NB4 (cell line): ENCODE measurements at regions not wholly inside any gene's neighbourhood (a gene's known extent, or its start where the extent isn't known, plus 50 kb on each side); places are given as distances from the start of the nearest gene placed in this dataset.

ENCODE experiments used
- MAX ChIP-seq: IDR thresholded peaks from 2 replicates; pipeline ENCODE4 v1.6.1; 2011; ENCODE audit warnings: low read depth, low read length
- POLR2A ChIP-seq: IDR thresholded peaks from 2 replicates; pipeline ENCODE4 v1.6.1; 2011; ENCODE audit warnings: mild to moderate bottlenecking; ENCODE audit not compliant: insufficient read length; ENCODE audit errors: extremely low read depth

GRCh38 chr9:115285836-115286235 lies 167.9 kb upstream of the TNC start:
- TF ChIP-seq POLR2A (no peak), MAX (no peak)
